ENCODE measurements at regions not wholly inside any gene's neighbourhood (a gene's known extent, or its start where the extent isn't known, plus 50 kb on each side); places are given as distances from the start of the nearest gene placed in this dataset.

GRCh38 chr2:39954346-39954745, 175.3 kb upstream of the THUMPD2 start:
- intact Hi-C loops (cut with micrococcal nuclease): no loop called here
- ATAC-seq (ENCODE audit: low read depth) (no peak), DNase-seq (no peak)
- no peak overlapping the region for H3K4me2 ChIP-seq (replicated peaks; ENCODE audit: low read depth, low read length, poor library complexity, severe bottlenecking)
- Mint-ChIP-seq H3K4me1 (no peaks in the 10 kb centered on the region), H3K27me3 (peaks cover 3% of the 10 kb centered on the region), H3K27ac (no peak overlapping the region), H3K4me3 (no peak overlapping the region), H3K9me3 (ENCODE audit: insufficient read depth) (no peaks in the 10 kb centered on the region)
- no peaks in the 10 kb centered on the region for H3K79me2 ChIP-seq (ENCODE audit: control insufficient read depth, insufficient read depth, low read length)
- no peaks in the 10 kb centered on the region for H3K9me3 ChIP-seq (ENCODE audit: control extremely low read depth in 1 of 3, control insufficient read depth in 2 of 3, insufficient read depth in 1 of 3, low read length in 2 of 3)
- ChIA-PET POLR2A (no interaction called here), CTCF (no interaction called here)
- H3K36me3 ChIP-seq (replicated peaks in 1 of 2; ENCODE audit: control extremely low read depth in 1 of 2, control insufficient read depth in 1 of 2, extremely low read depth in 1 of 2, insufficient read depth in 2 of 2, low read length in 1 of 2): no peaks in the 10 kb centered on the region
- H4K20me1 ChIP-seq (ENCODE audit: control insufficient read depth, insufficient read depth, low read length, poor library complexity, severe bottlenecking): no peaks in the 10 kb centered on the region
- TF ChIP-seq CTCF (IDR thresholded peaks at IDR 0.05): no peak
- no peak for TF ChIP-seq EZH2 (IDR thresholded peaks at IDR 0.05; ENCODE audit: borderline replicate concordance, insufficient read depth, low read depth, low read length, poor library complexity, severe bottlenecking)
- no peak overlapping the region for H3K9ac ChIP-seq (ENCODE audit: low read length)
- no peak overlapping the region for H2AFZ ChIP-seq (ENCODE audit: insufficient read depth, low read depth, low read length, poor library complexity, severe bottlenecking)
- H3K27me3 ChIP-seq (replicated peaks in 1 of 4; ENCODE audit: control extremely low read depth in 1 of 4, control insufficient read depth in 3 of 4, insufficient read depth in 4 of 4, low read length in 3 of 4): no peaks in the 10 kb centered on the region
- H3K4me1 ChIP-seq (ENCODE audit: control insufficient read depth in 2 of 2, insufficient read depth in 2 of 2, low read length in 2 of 2): no peaks in the 10 kb centered on the region
- H3K27ac ChIP-seq (ENCODE audit: low read length in 2 of 2): no peak overlapping the region
- no peak overlapping the region for H3K4me3 ChIP-seq (ENCODE audit: control extremely low read depth in 1 of 5, extremely low read depth in 1 of 5, insufficient read depth in 1 of 5, low read depth in 2 of 5, low read length in 4 of 5)

- Mint-ChIP-seq H3K27me3 (peaks cover 12% of the 10 kb centered on the region), H3K9me3 (ENCODE audit: insufficient read depth) (no peaks in the 10 kb centered on the region), H3K4me3 (no peak overlapping the region), H3K27ac (no peak overlapping the region), H3K4me1 (no peaks in the 10 kb centered on the region)
- ChIA-PET POLR2A (no interaction called here), CTCF (no interaction called here)
- intact Hi-C loops (cut with micrococcal nuclease): no loop called here
- Histone ChIP-seq H4K20me1 (ENCODE audit: control insufficient read depth, insufficient read depth, low read length, poor library complexity, severe bottlenecking) (no peaks in the 10 kb centered on the region), H3K9me3 (ENCODE audit: control extremely low read depth in 1 of 3, control insufficient read depth in 2 of 3, insufficient read depth in 1 of 3, low read length in 2 of 3) (no peaks in the 10 kb centered on the region), H3K36me3 (replicated peaks in 1 of 2; ENCODE audit: control extremely low read depth in 1 of 2, control insufficient read depth in 1 of 2, extremely low read depth in 1 of 2, insufficient read depth in 2 of 2, low read length in 1 of 2) (no peaks in the 10 kb centered on the region), H3K9ac (ENCODE audit: low read length) (no peak overlapping the region), H3K27ac (ENCODE audit: low read length in 2 of 2) (no peak overlapping the region), H3K4me3 (ENCODE audit: control extremely low read depth in 1 of 5, extremely low read depth in 1 of 5, insufficient read depth in 1 of 5, low read depth in 2 of 5, low read length in 4 of 5) (no peak overlapping the region), H2AFZ (ENCODE audit: insufficient read depth, low read depth, low read length, poor library complexity, severe bottlenecking) (no peak overlapping the region), H3K4me2 (replicated peaks; ENCODE audit: low read depth, low read length, poor library complexity, severe bottlenecking) (no peak overlapping the region), H3K79me2 (ENCODE audit: control insufficient read depth, insufficient read depth, low read length) (no peaks in the 10 kb centered on the region), H3K27me3 (replicated peaks in 1 of 4; ENCODE audit: control extremely low read depth in 1 of 4, control insufficient read depth in 3 of 4, insufficient read depth in 4 of 4, low read length in 3 of 4) (no peaks in the 10 kb centered on the region), H3K4me1 (ENCODE audit: control insufficient read depth in 2 of 2, insufficient read depth in 2 of 2, low read length in 2 of 2) (no peaks in the 10 kb centered on the region)
- WGBS (ENCODE audit: insufficient coverage): no CpG with 5 or more reads among the region's 1 CpG
- no peak for TF ChIP-seq EZH2 (IDR thresholded peaks at IDR 0.05; ENCODE audit: borderline replicate concordance, insufficient read depth, low read depth, low read length, poor library complexity, severe bottlenecking)
- TF ChIP-seq CTCF (IDR thresholded peaks at IDR 0.05): no peak
- DNase-seq (no peak), ATAC-seq (ENCODE audit: low read depth) (no peak)
Observed at GRCh38 chr2:39949131-39949530, 170.1 kb upstream of the THUMPD2 start.

Data from B cell (primary cell).